Hepatocyte (in vitro differentiated cells): ENCODE measurements at regions not wholly inside any gene's neighbourhood (a gene's known extent, or its start where the extent isn't known, plus 50 kb on each side); places are given as distances from the start of the nearest gene placed in this dataset.
A peak's percentile ranks its signal among the peaks of the same experiment; 100 is the strongest.

ENCODE experiments used
- DNase-seq: peaks from one replicate; pipeline ENCODE4 v3.0.0-alpha.2; 2016; ENCODE audit warnings: low spot score
- H2AFZ ChIP-seq: fragments of 200-600 bp; sonication (generic); 2 replicates; pipeline ENCODE4 v1.6.0; 2016; ENCODE audit warnings: antibody characterized with exemption, mild to moderate bottlenecking
- H3K27ac ChIP-seq: fragments of 200-600 bp; sonication (generic); 2 replicates; pipeline ENCODE4 v1.5.1; 2016; ENCODE audit warnings: mild to moderate bottlenecking
- H3K27me3 ChIP-seq: fragments of 200-600 bp; sonication (generic); 2 replicates; pipeline ENCODE4 v1.6.1; 2016
- H3K36me3 ChIP-seq: fragments of 200-600 bp; sonication (generic); replicated peaks from 2 replicates; pipeline ENCODE4 v1.5.1; 2016; ENCODE audit warnings: low read depth; ENCODE audit not compliant: insufficient read depth
- H3K4me1 ChIP-seq: fragments of 200-600 bp; sonication (generic); 2 replicates; pipeline ENCODE4 v1.5.1; 2016; ENCODE audit warnings: mild to moderate bottlenecking, moderate library complexity; ENCODE audit not compliant: insufficient read depth
- H3K4me2 ChIP-seq: fragments of 200-600 bp; sonication (generic); 2 replicates; pipeline ENCODE4 v1.6.0; 2016
- H3K4me3 ChIP-seq: fragments of 200-600 bp; sonication (generic); 2 replicates; pipeline ENCODE4 v1.5.1; 2016; ENCODE audit warnings: mild to moderate bottlenecking
- H3K79me2 ChIP-seq: fragments of 200-600 bp; sonication (generic); 2 replicates; pipeline ENCODE4 v1.6.0; 2017; ENCODE audit warnings: mild to moderate bottlenecking
- H3K9me2 ChIP-seq: fragments of 200-600 bp; sonication (generic); replicated peaks from 2 replicates; pipeline ENCODE4 v1.6.0; 2017; ENCODE audit warnings: mild to moderate bottlenecking; ENCODE audit not compliant: insufficient read depth
- H3K9me3 ChIP-seq: fragments of 200-600 bp; sonication (generic); 2 replicates; pipeline ENCODE4 v1.5.1; 2016; ENCODE audit warnings: low read depth, mild to moderate bottlenecking
- H4K20me1 ChIP-seq: fragments of 200-600 bp; sonication (generic); 2 replicates; pipeline ENCODE4 v1.6.0; 2016; ENCODE audit warnings: mild to moderate bottlenecking; ENCODE audit not compliant: insufficient read depth, poor library complexity, severe bottlenecking
- EZH2 ChIP-seq: fragments of 200-600 bp; sonication (generic); IDR thresholded peaks from 2 replicates; pipeline ENCODE4 v1.6.1; 2016; ENCODE audit warnings: antibody characterized with exemption, mild to moderate bottlenecking, borderline replicate concordance
- EZH2phosphoT487 ChIP-seq: fragments of 200-600 bp; sonication (generic); IDR thresholded peaks from one replicate; pipeline ENCODE4 v1.6.1; 2018; ENCODE audit warnings: antibody characterized with exemption, mild to moderate bottlenecking, low read depth, moderate library complexity; ENCODE audit not compliant: unreplicated experiment, severe bottlenecking
- WGBS: methylation state at CpG from one replicate; pipeline ENCODE4 v1.1.6; 2016; ENCODE audit warnings: low lambda C conversion rate; ENCODE audit errors: missing lambda C conversion rate; 5-methylcytosine and 5-hydroxymethylcytosine counted together
- TF ChIP-seq, protein P1 (sequence below): fragments of 200-600 bp; sonication (generic); IDR thresholded peaks from 2 replicates; pipeline ENCODE4 v1.5.1; 2016; ENCODE audit warnings: antibody characterized with exemption, mild to moderate bottlenecking; ENCODE audit not compliant: poor library complexity

DNA sequence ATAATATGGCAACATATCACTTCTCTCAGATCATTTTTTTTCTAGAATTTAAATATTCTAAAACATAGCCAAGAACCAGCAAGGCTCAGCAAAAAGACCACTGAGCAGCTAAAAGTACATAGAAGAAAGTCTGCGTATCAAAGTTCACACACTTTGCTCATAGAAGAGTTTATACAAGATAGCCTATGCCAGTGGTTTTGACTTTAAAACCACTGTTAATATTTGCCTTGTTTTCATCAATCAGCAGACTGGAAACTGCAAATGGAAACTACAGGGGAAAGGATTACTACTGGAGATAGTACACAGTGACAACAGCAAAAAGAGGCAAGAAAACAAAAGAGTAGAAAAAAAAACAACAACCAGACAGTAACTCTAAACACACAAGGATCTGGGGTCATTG lies 483.3 kb downstream of the ZSWIM6 start:
- Histone ChIP-seq H3K9me2 (no peaks in the 10 kb centered on the region), H3K4me1 (peaks cover 27% of the 10 kb centered on the region), H3K4me2 (peak overlapping the region; percentile 16), H3K9me3 (no peaks in the 10 kb centered on the region), H3K36me3 (no peaks in the 10 kb centered on the region), H4K20me1 (no peaks in the 10 kb centered on the region), H3K4me3 (no peak overlapping the region), H3K27me3 (no peaks in the 10 kb centered on the region), H3K79me2 (no peaks in the 10 kb centered on the region), H2AFZ (no peak overlapping the region), H3K27ac (peak overlapping the region; percentile 43)
- WGBS: 81% methylated on average over 1 of the region's 1 CpG
- no peak for DNase-seq
- no peak for TF ChIP-seq EZH2
- TF ChIP-seq EZH2phosphoT487: no peak
- TF ChIP-seq, protein P1, sequence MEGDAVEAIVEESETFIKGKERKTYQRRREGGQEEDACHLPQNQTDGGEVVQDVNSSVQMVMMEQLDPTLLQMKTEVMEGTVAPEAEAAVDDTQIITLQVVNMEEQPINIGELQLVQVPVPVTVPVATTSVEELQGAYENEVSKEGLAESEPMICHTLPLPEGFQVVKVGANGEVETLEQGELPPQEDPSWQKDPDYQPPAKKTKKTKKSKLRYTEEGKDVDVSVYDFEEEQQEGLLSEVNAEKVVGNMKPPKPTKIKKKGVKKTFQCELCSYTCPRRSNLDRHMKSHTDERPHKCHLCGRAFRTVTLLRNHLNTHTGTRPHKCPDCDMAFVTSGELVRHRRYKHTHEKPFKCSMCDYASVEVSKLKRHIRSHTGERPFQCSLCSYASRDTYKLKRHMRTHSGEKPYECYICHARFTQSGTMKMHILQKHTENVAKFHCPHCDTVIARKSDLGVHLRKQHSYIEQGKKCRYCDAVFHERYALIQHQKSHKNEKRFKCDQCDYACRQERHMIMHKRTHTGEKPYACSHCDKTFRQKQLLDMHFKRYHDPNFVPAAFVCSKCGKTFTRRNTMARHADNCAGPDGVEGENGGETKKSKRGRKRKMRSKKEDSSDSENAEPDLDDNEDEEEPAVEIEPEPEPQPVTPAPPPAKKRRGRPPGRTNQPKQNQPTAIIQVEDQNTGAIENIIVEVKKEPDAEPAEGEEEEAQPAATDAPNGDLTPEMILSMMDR: no peak

DNA sequence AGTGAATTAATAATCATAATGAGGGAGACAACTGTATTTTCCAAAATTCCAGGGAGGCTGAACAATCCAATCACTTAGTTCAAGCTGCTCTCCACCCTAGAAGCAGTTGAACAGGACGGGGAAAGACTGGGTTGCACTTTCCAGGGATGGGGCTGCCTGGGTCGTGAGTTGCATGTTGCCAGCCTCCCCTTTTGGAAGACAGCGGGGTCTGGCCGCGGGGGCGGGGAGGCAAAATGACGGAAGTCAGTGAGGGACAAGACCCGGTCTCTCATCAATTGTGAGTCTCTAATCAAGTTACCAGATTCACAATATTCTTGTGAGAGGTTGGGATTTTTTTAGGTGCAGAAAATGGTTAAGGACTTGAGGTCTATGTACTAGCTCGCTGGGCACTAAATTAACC lies 484.1 kb downstream of the ZSWIM6 start:
- Histone ChIP-seq H3K36me3 (no peaks in the 10 kb centered on the region), H3K79me2 (no peaks in the 10 kb centered on the region), H3K27ac (no peak overlapping the region), H3K9me3 (no peaks in the 10 kb centered on the region), H3K4me3 (no peak overlapping the region), H3K4me2 (no peak overlapping the region), H4K20me1 (no peaks in the 10 kb centered on the region), H3K27me3 (no peaks in the 10 kb centered on the region), H3K4me1 (peaks cover 27% of the 10 kb centered on the region), H3K9me2 (no peaks in the 10 kb centered on the region), H2AFZ (no peak overlapping the region)
- TF ChIP-seq, protein P1: no peak
- TF ChIP-seq EZH2phosphoT487 (no peak), EZH2 (no peak)
- 78% methylated on average over 9 of the region's 9 CpGs for WGBS
- DNase-seq: no peak

DNA sequence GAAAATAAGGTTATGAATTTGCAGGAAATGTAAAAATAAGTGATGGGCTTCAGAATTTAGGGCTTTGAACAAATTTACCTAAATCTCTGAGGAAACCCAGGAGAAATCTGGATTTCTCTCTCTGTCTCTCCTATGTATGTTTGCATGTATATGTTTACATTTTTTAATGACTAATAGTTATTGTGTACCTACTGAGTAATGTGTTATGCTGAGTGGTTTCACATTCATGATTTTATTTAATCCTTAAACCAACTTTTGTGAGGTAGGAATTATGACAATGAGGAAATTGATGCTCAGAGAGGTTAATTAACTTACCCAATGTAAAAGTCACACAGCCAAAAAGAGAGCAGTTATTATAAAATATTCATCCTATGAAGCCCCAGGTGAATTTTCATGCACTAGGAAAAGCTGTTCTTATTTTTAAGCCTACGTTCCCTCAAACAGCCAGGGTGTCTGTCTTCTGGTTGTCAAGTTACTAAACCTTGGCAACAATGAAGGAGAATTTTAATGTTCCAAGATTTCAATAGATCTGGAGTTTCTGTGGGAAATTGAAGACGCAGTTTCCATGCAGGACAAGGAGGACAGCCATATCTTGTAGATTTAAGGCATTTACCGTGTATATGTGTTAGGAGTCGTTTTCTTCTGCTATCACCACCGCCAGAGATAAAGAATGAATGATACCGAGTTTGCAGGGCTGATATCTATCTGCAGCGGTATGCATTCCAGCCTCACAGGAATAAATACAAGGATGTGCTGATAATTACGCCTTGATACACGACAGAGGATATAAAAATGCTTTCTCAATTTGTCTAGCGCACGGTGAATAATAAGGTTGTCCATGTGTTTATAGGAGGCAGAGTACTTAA lies 484.8 kb downstream of the ZSWIM6 start:
- Histone ChIP-seq H3K4me3 (no peak overlapping the region), H3K4me1 (peaks cover 27% of the 10 kb centered on the region), H3K27ac (no peak overlapping the region), H3K9me3 (no peaks in the 10 kb centered on the region), H3K36me3 (no peaks in the 10 kb centered on the region), H3K9me2 (no peaks in the 10 kb centered on the region), H3K79me2 (no peaks in the 10 kb centered on the region), H2AFZ (peak overlapping the region; percentile 14), H3K27me3 (no peaks in the 10 kb centered on the region), H4K20me1 (no peaks in the 10 kb centered on the region), H3K4me2 (peak overlapping the region; percentile 64)
- TF ChIP-seq EZH2 (no peak), EZH2phosphoT487 (no peak)
- TF ChIP-seq, protein P1: no peak
- DNase-seq: no peak
- WGBS: 37% methylated on average over 11 of the region's 11 CpGs
